Activated CD4-positive, alpha-beta T cell treated with anti-CD3 and anti-CD28 coated beads, Interleukin-10, Interleukin-2, amounts not matched to agents 100 ng/mL and 50 ng/mL, durations not matched to agents 16 hours and 8 hours (primary cell): ENCODE measurements at regions not wholly inside any gene's neighbourhood (a gene's known extent, or its start where the extent isn't known, plus 50 kb on each side); places are given as distances from the start of the nearest gene placed in this dataset.

Experiments used
- DNase-seq: peaks from one replicate; pipeline ENCODE4 v3.0.0-alpha.2; 2020

GRCh38 chr16:82236415-82236814, 66.4 kb upstream of the MPHOSPH6 start:
- no peak for DNase-seq

- DNase-seq: no peak
Measured at GRCh38 chr16:82232806-82233205, 62.8 kb upstream of the MPHOSPH6 start.

- no peak for DNase-seq
Measured at GRCh38 chr16:82231008-82231787, 61.2 kb upstream of the MPHOSPH6 start.

DNA sequence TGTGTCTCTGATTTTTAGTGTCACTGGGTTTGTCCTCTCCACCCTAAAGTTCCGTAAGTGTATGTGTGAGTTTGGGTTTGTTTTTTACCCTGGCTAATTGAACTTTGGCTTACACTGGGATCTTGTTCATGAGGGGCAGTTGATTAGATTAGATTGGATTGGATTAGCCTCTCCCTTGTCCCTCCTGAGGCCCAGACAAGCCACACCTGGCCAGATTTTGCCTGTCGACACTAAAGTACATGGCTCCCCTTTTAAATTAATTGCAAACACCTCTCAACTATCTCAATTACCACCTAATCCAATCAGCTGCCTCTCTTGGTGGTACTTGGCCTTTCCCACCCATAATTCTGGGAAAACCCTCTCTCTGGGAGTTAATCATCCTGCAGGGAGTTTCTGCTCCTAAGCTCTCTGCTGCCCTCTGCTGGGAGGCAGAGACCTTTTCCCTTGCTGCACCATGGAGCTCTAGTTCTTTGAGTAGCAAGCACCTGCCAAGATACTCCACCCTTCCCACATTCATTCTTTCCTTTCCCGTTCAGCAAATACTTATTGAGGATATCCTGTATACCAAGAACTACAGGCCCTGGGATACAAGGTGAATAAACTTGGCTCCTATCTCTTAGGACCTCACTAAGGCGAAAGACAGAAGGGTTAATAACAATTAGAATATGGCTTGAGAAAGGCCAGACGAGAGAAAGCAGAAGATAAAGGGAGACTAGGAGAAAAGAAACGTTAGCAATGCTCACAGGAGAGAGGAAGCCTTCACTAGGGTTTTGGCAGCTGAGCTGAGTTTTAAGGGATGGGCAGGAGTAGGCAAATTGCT, 60.0 kb upstream of the MPHOSPH6 start:
- peak; percentile 61 for DNase-seq

GRCh38 chr16:82226327-82226726, 56.3 kb upstream of the MPHOSPH6 start:
- DNase-seq: no peak

GRCh38 chr16:82224821-82225220, 54.8 kb upstream of the MPHOSPH6 start:
- no peak for DNase-seq

DNA sequence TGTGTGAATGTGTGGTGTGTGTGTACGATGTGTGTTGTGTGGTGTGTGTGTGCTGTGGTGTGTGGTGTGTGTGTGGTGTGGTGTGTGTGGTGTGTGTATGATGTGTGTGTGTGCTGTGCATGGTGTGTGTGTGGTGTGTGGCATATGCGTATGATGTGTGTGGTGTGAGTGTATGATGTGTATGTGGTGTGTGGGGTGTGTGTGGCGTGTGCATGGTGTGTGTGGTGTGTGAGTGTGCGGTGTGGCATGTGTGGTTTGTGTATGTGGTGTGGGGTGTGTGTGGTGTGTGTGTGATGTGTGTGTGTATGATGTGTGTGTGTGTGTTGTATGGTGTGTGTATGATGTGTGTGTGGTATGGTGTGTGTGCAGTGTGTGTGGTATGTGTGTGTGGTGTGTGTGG, 50.5 kb upstream of the MPHOSPH6 start:
- DNase-seq: no peak
